ENCODE measurements at regions not wholly inside any gene's neighbourhood (a gene's known extent, or its start where the extent isn't known, plus 50 kb on each side); places are given as distances from the start of the nearest gene placed in this dataset.

DNA sequence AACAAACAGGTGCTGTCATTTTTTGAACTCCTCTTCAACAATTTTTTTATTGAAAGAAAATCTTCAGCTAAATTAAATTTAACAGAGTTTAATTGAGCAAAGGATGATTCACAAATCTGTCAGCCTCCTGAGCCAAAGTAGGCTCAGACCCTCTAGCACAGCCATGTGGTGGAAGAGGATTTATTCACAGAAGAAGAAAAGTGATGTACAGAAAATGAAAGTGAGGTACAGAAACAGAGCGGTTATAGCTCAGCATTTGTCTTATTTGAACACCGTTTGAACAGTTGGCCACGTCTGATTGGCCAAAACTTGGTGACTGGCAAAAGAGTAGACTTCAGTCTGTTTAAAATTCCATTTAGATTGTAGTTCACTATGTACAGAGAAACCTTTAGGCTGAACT, 217.3 kb downstream of the SPANXN1 start:
- intact Hi-C loops (cut with micrococcal nuclease): no loop called here
- Histone ChIP-seq H3K4me3 (ENCODE audit: control extremely low read depth in 1 of 5, extremely low read depth in 1 of 5, insufficient read depth in 1 of 5, low read depth in 2 of 5, low read length in 4 of 5) (no peak overlapping the region), H3K4me2 (replicated peaks; ENCODE audit: low read depth, low read length, poor library complexity, severe bottlenecking) (no peak overlapping the region), H3K9me3 (ENCODE audit: control extremely low read depth in 1 of 3, control insufficient read depth in 2 of 3, insufficient read depth in 1 of 3, low read length in 2 of 3) (no peaks in the 10 kb centered on the region), H3K79me2 (ENCODE audit: control insufficient read depth, insufficient read depth, low read length) (no peaks in the 10 kb centered on the region), H3K4me1 (ENCODE audit: control insufficient read depth in 2 of 2, insufficient read depth in 2 of 2, low read length in 2 of 2) (no peaks in the 10 kb centered on the region), H3K9ac (ENCODE audit: low read length) (no peak overlapping the region), H3K27ac (ENCODE audit: low read length in 2 of 2) (no peak overlapping the region), H3K27me3 (replicated peaks in 1 of 4; ENCODE audit: control extremely low read depth in 1 of 4, control insufficient read depth in 3 of 4, insufficient read depth in 4 of 4, low read length in 3 of 4) (no peaks in the 10 kb centered on the region), H3K36me3 (replicated peaks in 1 of 2; ENCODE audit: control extremely low read depth in 1 of 2, control insufficient read depth in 1 of 2, extremely low read depth in 1 of 2, insufficient read depth in 2 of 2, low read length in 1 of 2) (no peaks in the 10 kb centered on the region), H2AFZ (ENCODE audit: insufficient read depth, low read depth, low read length, poor library complexity, severe bottlenecking) (no peak overlapping the region), H4K20me1 (ENCODE audit: control insufficient read depth, insufficient read depth, low read length, poor library complexity, severe bottlenecking) (no peaks in the 10 kb centered on the region)
- ATAC-seq (ENCODE audit: low read depth) (no peak), DNase-seq (no peak)
- ChIA-PET CTCF (no interaction called here), POLR2A (no interaction called here)
- Mint-ChIP-seq H3K9me3 (ENCODE audit: insufficient read depth) (no peaks in the 10 kb centered on the region), H3K27ac (no peak overlapping the region), H3K27me3 (no peaks in the 10 kb centered on the region), H3K4me3 (no peak overlapping the region), H3K4me1 (no peaks in the 10 kb centered on the region)
- WGBS (ENCODE audit: insufficient coverage): no CpG with 5 or more reads among the region's 3 CpGs
- TF ChIP-seq CTCF (IDR thresholded peaks at IDR 0.05): no peak
- no peak for TF ChIP-seq EZH2 (IDR thresholded peaks at IDR 0.05; ENCODE audit: borderline replicate concordance, insufficient read depth, low read depth, low read length, poor library complexity, severe bottlenecking)

DNA sequence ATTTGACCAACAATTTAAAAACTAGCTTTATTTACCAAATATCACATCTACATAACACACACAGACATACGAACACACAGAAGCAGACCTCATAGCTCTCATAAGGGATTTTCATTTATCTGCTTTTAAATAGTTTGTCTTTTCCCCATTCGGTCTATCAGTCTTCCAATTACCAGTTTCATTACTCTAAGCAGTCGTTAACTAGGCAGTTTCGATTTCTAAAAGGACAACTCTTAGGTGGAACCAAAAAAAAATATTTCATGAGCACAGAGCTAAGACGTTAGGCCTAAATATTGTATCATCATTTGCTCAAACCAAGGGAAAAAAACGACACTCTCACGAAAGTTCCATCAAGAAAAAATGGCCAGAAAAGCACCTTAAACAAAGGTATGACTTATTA, 228.4 kb downstream of the SPANXN1 start:
- Mint-ChIP-seq H3K9me3 (ENCODE audit: insufficient read depth) (no peaks in the 10 kb centered on the region), H3K27ac (no peak overlapping the region), H3K27me3 (no peaks in the 10 kb centered on the region), H3K4me3 (no peak overlapping the region), H3K4me1 (no peaks in the 10 kb centered on the region)
- CTCF ChIA-PET: no interaction called here
- Histone ChIP-seq H3K36me3 (replicated peaks in 1 of 2; ENCODE audit: control extremely low read depth in 1 of 2, control insufficient read depth in 1 of 2, extremely low read depth in 1 of 2, insufficient read depth in 2 of 2, low read length in 1 of 2) (no peaks in the 10 kb centered on the region), H3K4me1 (ENCODE audit: control insufficient read depth in 2 of 2, insufficient read depth in 2 of 2, low read length in 2 of 2) (no peaks in the 10 kb centered on the region), H4K20me1 (ENCODE audit: control insufficient read depth, insufficient read depth, low read length, poor library complexity, severe bottlenecking) (no peaks in the 10 kb centered on the region), H3K27ac (ENCODE audit: low read length in 2 of 2) (no peak overlapping the region), H3K4me3 (ENCODE audit: control extremely low read depth in 1 of 5, extremely low read depth in 1 of 5, insufficient read depth in 1 of 5, low read depth in 2 of 5, low read length in 4 of 5) (no peak overlapping the region), H3K79me2 (ENCODE audit: control insufficient read depth, insufficient read depth, low read length) (no peaks in the 10 kb centered on the region), H2AFZ (ENCODE audit: insufficient read depth, low read depth, low read length, poor library complexity, severe bottlenecking) (no peak overlapping the region), H3K4me2 (replicated peaks; ENCODE audit: low read depth, low read length, poor library complexity, severe bottlenecking) (no peak overlapping the region), H3K27me3 (replicated peaks in 1 of 4; ENCODE audit: control extremely low read depth in 1 of 4, control insufficient read depth in 3 of 4, insufficient read depth in 4 of 4, low read length in 3 of 4) (no peaks in the 10 kb centered on the region), H3K9me3 (ENCODE audit: control extremely low read depth in 1 of 3, control insufficient read depth in 2 of 3, insufficient read depth in 1 of 3, low read length in 2 of 3) (peaks cover 0 to 3% (median 0%) of the 10 kb centered on the region in 3 donors), H3K9ac (ENCODE audit: low read length) (no peak overlapping the region)
- POLR2A ChIA-PET: no interaction called here
- no CpG with 5 or more reads among the region's 7 CpGs for WGBS (ENCODE audit: insufficient coverage)
- no peak for DNase-seq
- TF ChIP-seq CTCF (IDR thresholded peaks at IDR 0.05) (no peak), EZH2 (IDR thresholded peaks at IDR 0.05; ENCODE audit: borderline replicate concordance, insufficient read depth, low read depth, low read length, poor library complexity, severe bottlenecking) (no peak)
- ATAC-seq (ENCODE audit: low read depth): no peak
- intact Hi-C loops (cut with micrococcal nuclease): no loop called here

Data from B cell (primary cell).